ENCODE measurements at regions not wholly inside any gene's neighbourhood (a gene's known extent, or its start where the extent isn't known, plus 50 kb on each side); places are given as distances from the start of the nearest gene placed in this dataset.

DNA sequence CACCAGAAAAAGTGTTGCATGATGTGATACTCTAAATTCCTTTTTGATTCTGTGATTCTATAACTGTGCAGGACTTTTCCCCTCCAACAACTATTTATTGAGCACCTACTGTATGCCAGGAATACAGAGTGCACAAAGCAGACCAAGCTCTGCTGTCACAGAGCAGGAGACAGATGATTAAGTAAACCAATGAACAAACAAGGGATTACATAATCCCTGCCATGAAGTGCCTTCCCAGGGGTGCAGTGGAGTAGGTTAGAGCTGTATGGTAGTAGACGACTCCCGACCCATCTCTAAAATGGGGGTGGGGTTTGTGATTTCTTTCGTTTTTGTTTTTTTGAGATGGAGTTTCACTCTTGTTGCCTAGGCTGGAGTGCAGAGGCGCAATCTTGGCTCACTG is 213.9 kb downstream of the TBX5 start:
- no peak for TF ChIP-seq POLR2AphosphoS5 (IDR thresholded peaks at IDR 0.05; ENCODE audit: low read depth, low read length)
- no peak for TF ChIP-seq TAF1 (IDR thresholded peaks at IDR 0.05; ENCODE audit: borderline replicate concordance, insufficient read depth, low read length)
- TF ChIP-seq, protein P1, sequence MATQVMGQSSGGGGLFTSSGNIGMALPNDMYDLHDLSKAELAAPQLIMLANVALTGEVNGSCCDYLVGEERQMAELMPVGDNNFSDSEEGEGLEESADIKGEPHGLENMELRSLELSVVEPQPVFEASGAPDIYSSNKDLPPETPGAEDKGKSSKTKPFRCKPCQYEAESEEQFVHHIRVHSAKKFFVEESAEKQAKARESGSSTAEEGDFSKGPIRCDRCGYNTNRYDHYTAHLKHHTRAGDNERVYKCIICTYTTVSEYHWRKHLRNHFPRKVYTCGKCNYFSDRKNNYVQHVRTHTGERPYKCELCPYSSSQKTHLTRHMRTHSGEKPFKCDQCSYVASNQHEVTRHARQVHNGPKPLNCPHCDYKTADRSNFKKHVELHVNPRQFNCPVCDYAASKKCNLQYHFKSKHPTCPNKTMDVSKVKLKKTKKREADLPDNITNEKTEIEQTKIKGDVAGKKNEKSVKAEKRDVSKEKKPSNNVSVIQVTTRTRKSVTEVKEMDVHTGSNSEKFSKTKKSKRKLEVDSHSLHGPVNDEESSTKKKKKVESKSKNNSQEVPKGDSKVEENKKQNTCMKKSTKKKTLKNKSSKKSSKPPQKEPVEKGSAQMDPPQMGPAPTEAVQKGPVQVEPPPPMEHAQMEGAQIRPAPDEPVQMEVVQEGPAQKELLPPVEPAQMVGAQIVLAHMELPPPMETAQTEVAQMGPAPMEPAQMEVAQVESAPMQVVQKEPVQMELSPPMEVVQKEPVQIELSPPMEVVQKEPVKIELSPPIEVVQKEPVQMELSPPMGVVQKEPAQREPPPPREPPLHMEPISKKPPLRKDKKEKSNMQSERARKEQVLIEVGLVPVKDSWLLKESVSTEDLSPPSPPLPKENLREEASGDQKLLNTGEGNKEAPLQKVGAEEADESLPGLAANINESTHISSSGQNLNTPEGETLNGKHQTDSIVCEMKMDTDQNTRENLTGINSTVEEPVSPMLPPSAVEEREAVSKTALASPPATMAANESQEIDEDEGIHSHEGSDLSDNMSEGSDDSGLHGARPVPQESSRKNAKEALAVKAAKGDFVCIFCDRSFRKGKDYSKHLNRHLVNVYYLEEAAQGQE (IDR thresholded peaks at IDR 0.05; ENCODE audit: insufficient read depth in 1 of 2, low read depth in 2 of 2, low read length in 2 of 2): no peak
- TF ChIP-seq SIN3A (IDR thresholded peaks at IDR 0.05; ENCODE audit: borderline replicate concordance, insufficient read depth, low read length): no peak
